ENCODE measurements at regions not wholly inside any gene's neighbourhood (a gene's known extent, or its start where the extent isn't known, plus 50 kb on each side); places are given as distances from the start of the nearest gene placed in this dataset.
A peak's percentile ranks its signal among the peaks of the same experiment; 100 is the strongest.

GRCh38 chr11:92388380-92388779 lies 163.8 kb downstream of the FAT3 start:
- Histone ChIP-seq H3K4me2 (ENCODE audit: low read length) (no peak overlapping the region), H3K4me3 (ENCODE audit: low read length) (no peak overlapping the region), H4K20me1 (ENCODE audit: insufficient read depth) (no peaks in the 10 kb centered on the region), H3K79me2 (replicated peaks; ENCODE audit: insufficient read depth, low read length) (peaks cover 15% of the 10 kb centered on the region), H2AFZ (ENCODE audit: low read depth, low read length) (no peak overlapping the region), H3K36me3 (ENCODE audit: insufficient read depth, low read length) (no peaks in the 10 kb centered on the region), H3K9me2 (ENCODE audit: insufficient read depth, low read length) (no peaks in the 10 kb centered on the region), H3F3A (ENCODE audit: insufficient read depth, low read length, poor library complexity, severe bottlenecking) (no peaks in the 10 kb centered on the region), H3K9me3 (ENCODE audit: low read length) (no peaks in the 10 kb centered on the region), H3K9ac (ENCODE audit: low read length) (no peak overlapping the region), H3K27ac (ENCODE audit: low read length) (no peak overlapping the region), H3K27me3 (ENCODE audit: insufficient read depth, low read depth, low read length) (no peaks in the 10 kb centered on the region)
- TF ChIP-seq EP300 (conservative IDR thresholded peaks at IDR 0.05; ENCODE audit: poor library complexity, severe bottlenecking) (no peak), TAF1 (IDR thresholded peaks at IDR 0.05; ENCODE audit: low read depth) (no peak), POLR2AphosphoS5 (IDR thresholded peaks at IDR 0.05) (no peak), SMC3 (conservative IDR thresholded peaks at IDR 0.05; ENCODE audit: poor library complexity) (no peak), CTCF (IDR thresholded peaks at IDR 0.05; ENCODE audit: poor library complexity, severe bottlenecking) (peak; percentile 28), RAD21 (conservative IDR thresholded peaks at IDR 0.05) (no peak)

GRCh38 chr11:92390783-92391182 lies 166.2 kb downstream of the FAT3 start:
- Histone ChIP-seq H2AFZ (ENCODE audit: low read depth, low read length) (no peak overlapping the region), H3F3A (ENCODE audit: insufficient read depth, low read length, poor library complexity, severe bottlenecking) (no peaks in the 10 kb centered on the region), H3K4me2 (ENCODE audit: low read length) (no peak overlapping the region), H3K9me2 (ENCODE audit: insufficient read depth, low read length) (no peaks in the 10 kb centered on the region), H3K27me3 (ENCODE audit: insufficient read depth, low read depth, low read length) (no peaks in the 10 kb centered on the region), H3K9ac (ENCODE audit: low read length) (no peak overlapping the region), H3K79me2 (replicated peaks; ENCODE audit: insufficient read depth, low read length) (peaks cover 25% of the 10 kb centered on the region), H4K20me1 (ENCODE audit: insufficient read depth) (no peaks in the 10 kb centered on the region), H3K36me3 (ENCODE audit: insufficient read depth, low read length) (no peaks in the 10 kb centered on the region), H3K27ac (ENCODE audit: low read length) (no peak overlapping the region), H3K9me3 (ENCODE audit: low read length) (no peaks in the 10 kb centered on the region), H3K4me3 (ENCODE audit: low read length) (no peak overlapping the region)
- TF ChIP-seq EZH2 (IDR thresholded peaks at IDR 0.05; ENCODE audit: borderline replicate concordance, insufficient read depth, low read length, poor library complexity, severe bottlenecking) (no peak), RAD21 (conservative IDR thresholded peaks at IDR 0.05) (no peak), POLR2AphosphoS5 (IDR thresholded peaks at IDR 0.05) (no peak), SMC3 (conservative IDR thresholded peaks at IDR 0.05; ENCODE audit: poor library complexity) (no peak), REST (IDR thresholded peaks at IDR 0.05; ENCODE audit: borderline replicate concordance) (no peak), MXI1 (conservative IDR thresholded peaks at IDR 0.05; ENCODE audit: poor library complexity, severe bottlenecking) (no peak), CTCF (IDR thresholded peaks at IDR 0.05; ENCODE audit: poor library complexity, severe bottlenecking) (no peak), EP300 (conservative IDR thresholded peaks at IDR 0.05; ENCODE audit: poor library complexity, severe bottlenecking) (no peak), TAF1 (IDR thresholded peaks at IDR 0.05; ENCODE audit: low read depth) (no peak)

Measured in neural cell (in vitro differentiated cells).